ENCODE measurements at regions not wholly inside any gene's neighbourhood (a gene's known extent, or its start where the extent isn't known, plus 50 kb on each side); places are given as distances from the start of the nearest gene placed in this dataset.

DNA sequence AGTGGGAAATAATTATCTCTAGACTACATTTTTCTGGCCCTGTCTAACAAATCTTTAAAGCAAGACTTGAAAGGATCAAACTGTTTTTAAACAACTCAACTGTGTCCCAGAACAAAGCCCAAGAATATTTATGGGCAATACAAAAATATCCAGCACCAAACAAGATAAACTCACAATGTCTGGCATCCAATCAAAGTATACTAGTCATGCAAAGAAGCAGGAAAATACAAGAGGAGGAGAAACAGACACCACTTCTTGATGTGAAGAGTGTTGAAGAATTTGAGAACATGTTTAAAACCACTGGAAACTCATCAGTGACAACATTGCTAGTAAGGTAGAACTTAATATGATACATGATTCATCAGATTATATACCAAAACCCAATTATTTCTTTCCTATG is 66.1 kb upstream of the CDC42EP3 start:
- Histone ChIP-seq H3K4me1 (ENCODE audit: insufficient read depth, low read length) (peaks cover 16% of the 10 kb centered on the region), H3K4me2 (ENCODE audit: low read length) (no peak overlapping the region), H3K9me3 (ENCODE audit: insufficient read depth, low read depth, low read length) (no peaks in the 10 kb centered on the region), H4K20me1 (ENCODE audit: insufficient read depth, low read length) (no peaks in the 10 kb centered on the region), H3K27ac (ENCODE audit: low read depth, low read length) (no peak overlapping the region), H3K9ac (ENCODE audit: low read length) (no peak overlapping the region), H3K36me3 (ENCODE audit: insufficient read depth, low read length) (no peaks in the 10 kb centered on the region), H3K79me2 (ENCODE audit: insufficient read depth, low read length) (no peaks in the 10 kb centered on the region), H3K4me3 (ENCODE audit: insufficient read depth, low read depth, low read length) (no peak overlapping the region), H2AFZ (ENCODE audit: low read depth, low read length) (no peak overlapping the region), H3K27me3 (ENCODE audit: insufficient read depth, low read length) (no peaks in the 10 kb centered on the region)
- H3K9me3 Mint-ChIP-seq (ENCODE audit: unreplicated experiment), result peaks cover 3% of the 10 kb centered on the region
- FAIRE-seq (peak; percentile 86), DNase-seq (ENCODE audit: low read depth) (peak; percentile 33)
- no peak overlapping the region for H3K4me3 Mint-ChIP-seq (ENCODE audit: unreplicated experiment)
- TF ChIP-seq, protein P1, sequence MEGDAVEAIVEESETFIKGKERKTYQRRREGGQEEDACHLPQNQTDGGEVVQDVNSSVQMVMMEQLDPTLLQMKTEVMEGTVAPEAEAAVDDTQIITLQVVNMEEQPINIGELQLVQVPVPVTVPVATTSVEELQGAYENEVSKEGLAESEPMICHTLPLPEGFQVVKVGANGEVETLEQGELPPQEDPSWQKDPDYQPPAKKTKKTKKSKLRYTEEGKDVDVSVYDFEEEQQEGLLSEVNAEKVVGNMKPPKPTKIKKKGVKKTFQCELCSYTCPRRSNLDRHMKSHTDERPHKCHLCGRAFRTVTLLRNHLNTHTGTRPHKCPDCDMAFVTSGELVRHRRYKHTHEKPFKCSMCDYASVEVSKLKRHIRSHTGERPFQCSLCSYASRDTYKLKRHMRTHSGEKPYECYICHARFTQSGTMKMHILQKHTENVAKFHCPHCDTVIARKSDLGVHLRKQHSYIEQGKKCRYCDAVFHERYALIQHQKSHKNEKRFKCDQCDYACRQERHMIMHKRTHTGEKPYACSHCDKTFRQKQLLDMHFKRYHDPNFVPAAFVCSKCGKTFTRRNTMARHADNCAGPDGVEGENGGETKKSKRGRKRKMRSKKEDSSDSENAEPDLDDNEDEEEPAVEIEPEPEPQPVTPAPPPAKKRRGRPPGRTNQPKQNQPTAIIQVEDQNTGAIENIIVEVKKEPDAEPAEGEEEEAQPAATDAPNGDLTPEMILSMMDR (IDR thresholded peaks at IDR 0.05; ENCODE audit: insufficient read depth, low read depth, low read length), result no peak
- TF ChIP-seq EZH2 (IDR thresholded peaks at IDR 0.05; ENCODE audit: insufficient read depth, low read length), result no peak
- H3K4me1 Mint-ChIP-seq (ENCODE audit: low read depth, unreplicated experiment), result peaks cover 30% of the 10 kb centered on the region
- H3K36me3 Mint-ChIP-seq (ENCODE audit: low read depth, unreplicated experiment), result no peaks in the 10 kb centered on the region
- H3K27ac Mint-ChIP-seq (ENCODE audit: unreplicated experiment), result no peak overlapping the region
- peaks cover 2% of the 10 kb centered on the region for H3K27me3 Mint-ChIP-seq (ENCODE audit: low read depth, unreplicated experiment)

DNA sequence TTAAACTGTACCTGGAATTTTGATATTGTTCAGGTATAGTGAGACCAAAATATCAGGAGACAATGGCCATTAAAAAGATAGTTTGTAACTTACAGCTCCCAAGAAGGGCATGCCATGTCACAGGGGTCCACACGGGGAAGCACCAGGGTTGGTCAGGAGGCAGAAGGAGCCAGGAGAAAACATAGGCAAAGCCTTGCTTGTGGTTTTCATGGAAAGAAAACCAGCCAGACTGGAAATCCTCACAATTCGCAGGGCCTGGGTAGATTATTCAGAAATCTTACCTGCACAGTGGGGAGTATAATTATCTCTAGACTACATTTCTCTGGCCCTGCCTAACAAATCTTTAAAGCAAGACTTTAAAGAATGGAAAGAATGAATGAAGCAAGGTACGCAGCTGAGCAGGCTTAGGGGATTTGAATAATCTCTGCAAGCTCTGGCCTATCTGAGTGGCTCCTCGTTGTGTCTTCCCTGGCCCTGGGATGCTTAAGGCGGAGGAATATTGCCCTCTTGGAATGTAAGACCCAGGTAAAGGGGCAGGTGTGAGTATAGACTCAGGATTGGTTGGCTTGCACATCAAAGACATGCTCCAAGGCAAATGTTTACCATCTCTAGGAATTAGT is 66.9 kb upstream of the CDC42EP3 start:
- H3K4me3 Mint-ChIP-seq (ENCODE audit: unreplicated experiment), result peak overlapping the region; percentile 57
- Histone ChIP-seq H3K27ac (ENCODE audit: low read depth, low read length) (no peak overlapping the region), H3K4me2 (ENCODE audit: low read length) (no peak overlapping the region), H3K4me1 (ENCODE audit: insufficient read depth, low read length) (peaks cover 16% of the 10 kb centered on the region), H3K27me3 (ENCODE audit: insufficient read depth, low read length) (no peaks in the 10 kb centered on the region), H3K4me3 (ENCODE audit: insufficient read depth, low read depth, low read length) (no peak overlapping the region), H2AFZ (ENCODE audit: low read depth, low read length) (no peak overlapping the region), H3K79me2 (ENCODE audit: insufficient read depth, low read length) (no peaks in the 10 kb centered on the region), H4K20me1 (ENCODE audit: insufficient read depth, low read length) (no peaks in the 10 kb centered on the region), H3K36me3 (ENCODE audit: insufficient read depth, low read length) (no peaks in the 10 kb centered on the region), H3K9ac (ENCODE audit: low read length) (no peak overlapping the region), H3K9me3 (ENCODE audit: insufficient read depth, low read depth, low read length) (no peaks in the 10 kb centered on the region)
- peaks cover 2% of the 10 kb centered on the region for H3K27me3 Mint-ChIP-seq (ENCODE audit: low read depth, unreplicated experiment)
- no peak for DNase-seq (ENCODE audit: low read depth)
- no peak for FAIRE-seq
- TF ChIP-seq, protein P1 (IDR thresholded peaks at IDR 0.05; ENCODE audit: insufficient read depth, low read depth, low read length), result no peak
- no peak for TF ChIP-seq EZH2 (IDR thresholded peaks at IDR 0.05; ENCODE audit: insufficient read depth, low read length)
- H3K9me3 Mint-ChIP-seq (ENCODE audit: unreplicated experiment), result peaks cover 6% of the 10 kb centered on the region
- H3K36me3 Mint-ChIP-seq (ENCODE audit: low read depth, unreplicated experiment), result no peaks in the 10 kb centered on the region
- H3K27ac Mint-ChIP-seq (ENCODE audit: unreplicated experiment), result no peak overlapping the region
- H3K4me1 Mint-ChIP-seq (ENCODE audit: low read depth, unreplicated experiment), result peaks cover 27% of the 10 kb centered on the region

DNA sequence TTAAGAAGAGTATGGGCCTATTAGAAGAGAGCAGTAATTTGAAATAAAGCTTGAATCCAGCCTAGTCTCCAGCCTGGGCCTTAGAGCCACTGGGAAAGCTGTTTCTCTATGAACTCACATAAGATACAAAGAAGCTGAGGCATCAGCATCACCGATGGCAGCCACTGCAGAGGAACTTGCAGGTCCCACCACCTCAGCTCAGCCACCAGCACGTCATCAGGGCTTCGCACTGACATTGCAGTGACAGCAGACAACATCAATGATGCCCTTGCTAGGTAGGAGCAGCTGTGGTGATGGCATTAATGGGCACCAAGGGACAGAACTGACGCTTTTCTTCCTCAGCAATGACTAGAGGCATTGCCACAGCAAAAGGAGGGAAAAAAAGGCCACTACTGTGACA is 67.7 kb upstream of the CDC42EP3 start:
- TF ChIP-seq, protein P1 (IDR thresholded peaks at IDR 0.05; ENCODE audit: insufficient read depth, low read depth, low read length), result no peak
- TF ChIP-seq EZH2 (IDR thresholded peaks at IDR 0.05; ENCODE audit: insufficient read depth, low read length), result no peak
- Mint-ChIP-seq H3K4me3 (ENCODE audit: unreplicated experiment) (no peak overlapping the region), H3K36me3 (ENCODE audit: low read depth, unreplicated experiment) (no peaks in the 10 kb centered on the region), H3K27me3 (ENCODE audit: low read depth, unreplicated experiment) (peaks cover 2% of the 10 kb centered on the region), H3K4me1 (ENCODE audit: low read depth, unreplicated experiment) (peaks cover 23% of the 10 kb centered on the region), H3K27ac (ENCODE audit: unreplicated experiment) (peak overlapping the region; percentile 26), H3K9me3 (ENCODE audit: unreplicated experiment) (peaks cover 6% of the 10 kb centered on the region)
- Histone ChIP-seq H2AFZ (ENCODE audit: low read depth, low read length) (no peak overlapping the region), H3K27ac (ENCODE audit: low read depth, low read length) (no peak overlapping the region), H3K9me3 (ENCODE audit: insufficient read depth, low read depth, low read length) (no peaks in the 10 kb centered on the region), H3K27me3 (ENCODE audit: insufficient read depth, low read length) (no peaks in the 10 kb centered on the region), H3K9ac (ENCODE audit: low read length) (no peak overlapping the region), H3K4me3 (ENCODE audit: insufficient read depth, low read depth, low read length) (no peak overlapping the region), H3K4me1 (ENCODE audit: insufficient read depth, low read length) (peaks cover 16% of the 10 kb centered on the region), H3K36me3 (ENCODE audit: insufficient read depth, low read length) (no peaks in the 10 kb centered on the region), H3K79me2 (ENCODE audit: insufficient read depth, low read length) (no peaks in the 10 kb centered on the region), H3K4me2 (ENCODE audit: low read length) (no peak overlapping the region), H4K20me1 (ENCODE audit: insufficient read depth, low read length) (no peaks in the 10 kb centered on the region)
- no peak for FAIRE-seq
- DNase-seq (ENCODE audit: low read depth), result no peak
